HCT116 (cell line): ENCODE measurements at regions not wholly inside any gene's neighbourhood (a gene's known extent, or its start where the extent isn't known, plus 50 kb on each side); places are given as distances from the start of the nearest gene placed in this dataset.
"Not testable (repeated sequence)": the region's sequence is repeated elsewhere in the genome, so short reads cannot be mapped to it uniquely, and the experiment has no call there.

ENCODE experiments used
- ATAC-seq: fragments of 200-7000 bp; cut with Tn5 transposase; 2 replicates; pipeline ENCODE4 v1.9.1; 2020; ENCODE audit warnings: mild to moderate bottlenecking, moderate library complexity
- BruUV-seq: library from RNA; stranded (reverse); fragments of 400-500 nt; replicated peaks from 2 replicates; lab custom pipeline; 2021; lab: Mats Ljungman, UMichigan
- CTCF ChIA-PET: fragments of 300-600 bp; sonication (Branson Sonifier 250); formaldehyde crosslinking; loops from one replicate; lab custom pipeline; 2021; ENCODE audit warnings: antibody characterized with exemption; lab: Charles Lee
- POLR2A ChIA-PET: fragments of 300-600, 350-600 bp; sonication (Branson Sonifier 250); formaldehyde crosslinking; loops from one replicate; lab custom pipeline; 2021; ENCODE audit warnings: antibody characterized with exemption; lab: Charles Lee
- RAD21 ChIA-PET, 2 experiments: fragments of 300-600 bp; sonication (Branson Sonifier 250); formaldehyde crosslinking; loops; one replicate each; lab custom pipeline; 2023; ENCODE audit warnings: low total read pairs in 2 of 2; ENCODE audit not compliant: uncharacterized antibody in 2 of 2, unreplicated experiment in 2 of 2, low non-redundant PET in 1 of 2; lab: Charles Lee
- DNase-seq: peaks from one replicate; pipeline ENCODE4 v3.0.0-alpha.2; 2010; ENCODE audit warnings: low read depth, low spot score
- H2AFZ ChIP-seq: fragments of 200-600 bp; shearing (Covaris generic), sonication (generic); 2 replicates; pipeline ENCODE4 v1.6.1; 2017; ENCODE audit warnings: low read depth, mixed run types, mixed read lengths, antibody characterized with exemption, low read length; ENCODE audit not compliant: poor library complexity, severe bottlenecking
- H3K27ac ChIP-seq: 2 replicates; pipeline ENCODE4 v1.5.1; 2012; ENCODE audit warnings: low read depth, low read length
- H3K27me3 ChIP-seq: fragments of 200-600 bp; sonication (generic); 2 replicates; pipeline ENCODE4 v1.6.1; 2016; ENCODE audit warnings: mixed run types, low read length, mixed read lengths; ENCODE audit not compliant: insufficient read depth
- H3K36me3 ChIP-seq, 2 experiments: fragments of 200-500 bp in 1 of 2; fragments of 200-600 bp in 1 of 2; sonication (Bioruptor generic) in 1 of 2; sonication (generic) in 1 of 2; 2 replicates each; pipeline versions ENCODE4 v1.5.1 to v1.6.1; 2014 to 2016; ENCODE audit warnings: low read length in 2 of 2, inconsistent platforms in 1 of 2, mixed read lengths in 1 of 2, mixed run types in 1 of 2; ENCODE audit not compliant: insufficient read depth in 2 of 2, control insufficient read depth in 1 of 2
- H3K4me1 ChIP-seq, 2 experiments: fragments of 200-600 bp in 1 of 2; sonication (generic) in 1 of 2; 2 replicates each; pipeline versions ENCODE4 v1.5.1 to v1.6.1; 2012 to 2017; ENCODE audit warnings: low read length in 2 of 2, inconsistent platforms in 1 of 2, mild to moderate bottlenecking in 1 of 2, mixed read lengths in 1 of 2, mixed run types in 1 of 2, moderate library complexity in 1 of 2; ENCODE audit not compliant: insufficient read depth in 2 of 2, control insufficient read depth in 1 of 2
- H3K4me2 ChIP-seq: fragments of 200-600 bp; sonication (generic); 2 replicates; pipeline ENCODE4 v1.6.1; 2017; ENCODE audit warnings: mixed run types, low read length, mixed read lengths
- H3K4me3 ChIP-seq, 2 experiments: fragments of 200-600 bp in 1 of 2; sonication (generic) in 1 of 2; replicated peaks in 1 of 2; 2 replicates each; pipeline ENCODE4 v1.5.1; 2011 to 2016; ENCODE audit warnings: low read length in 2 of 2, control low read depth in 1 of 2, low read depth in 1 of 2, mild to moderate bottlenecking in 1 of 2, mixed read lengths in 1 of 2, mixed run types in 1 of 2
- H3K79me2 ChIP-seq: fragments of 200-600 bp; sonication (generic); 2 replicates; pipeline ENCODE4 v1.6.1; 2017; ENCODE audit warnings: mild to moderate bottlenecking, mixed run types, low read length, moderate library complexity, mixed read lengths; ENCODE audit not compliant: insufficient read depth
- H3K9ac ChIP-seq: fragments of 200-600 bp; sonication (generic); 2 replicates; pipeline ENCODE4 v1.6.1; 2016; ENCODE audit warnings: low read length, mixed read lengths
- H3K9me2 ChIP-seq: fragments of 200-600 bp; sonication (generic), shearing (Covaris generic); 2 replicates; pipeline ENCODE4 v1.6.1; 2017; ENCODE audit warnings: mixed run types, mild to moderate bottlenecking, moderate library complexity; ENCODE audit not compliant: insufficient read depth
- H3K9me3 ChIP-seq, 2 experiments: fragments of 200-500 bp in 1 of 2; fragments of 200-600 bp in 1 of 2; sonication (Bioruptor generic) in 1 of 2; sonication (generic) in 1 of 2; 2 replicates each; pipeline ENCODE4 v1.6.1; 2014 to 2017; ENCODE audit warnings: low read length in 2 of 2, mixed read lengths in 2 of 2, inconsistent platforms in 1 of 2, low read depth in 1 of 2, mild to moderate bottlenecking in 1 of 2, mixed run types in 1 of 2, moderate library complexity in 1 of 2; ENCODE audit not compliant: control insufficient read depth in 1 of 2, insufficient read depth in 1 of 2
- H4K20me1 ChIP-seq: fragments of 200-600 bp; sonication (generic), shearing (Covaris generic); 2 replicates; pipeline ENCODE4 v1.6.1; 2017; ENCODE audit warnings: mixed run types, mild to moderate bottlenecking, moderate library complexity; ENCODE audit not compliant: insufficient read depth
- intact Hi-C: fragments of 100-400 bp; cut with micrococcal nuclease; formaldehyde crosslinking; loops from 2 replicates; pipeline ENCODE4 v1.10.0; 2022
- TF ChIP-seq, protein P1 (sequence below): IDR thresholded peaks from 2 replicates; pipeline ENCODE4 v1.6.1; 2012; ENCODE audit warnings: low read depth

DNA sequence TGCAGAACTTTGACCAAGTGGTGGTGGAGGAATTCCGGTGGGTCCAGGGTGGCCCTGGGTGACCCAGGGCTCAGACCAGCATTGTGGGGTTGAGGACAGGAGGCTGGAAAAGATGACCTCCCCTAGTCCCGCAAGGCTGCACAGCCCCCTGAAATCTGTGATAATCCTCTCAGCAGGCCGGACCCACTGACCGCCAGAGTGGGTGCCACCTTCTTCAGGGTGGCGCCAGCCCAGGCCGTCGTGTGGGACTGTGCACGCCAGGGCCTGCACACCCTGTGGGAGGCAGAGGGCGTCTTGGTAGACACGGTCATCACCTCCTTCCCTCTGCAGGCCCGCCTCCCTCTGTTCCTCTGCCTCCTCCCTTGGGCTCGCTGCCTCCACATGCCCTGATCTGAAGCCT, 137.7 kb downstream of the TBC1D2B start (continued):
- TF ChIP-seq, protein P1, sequence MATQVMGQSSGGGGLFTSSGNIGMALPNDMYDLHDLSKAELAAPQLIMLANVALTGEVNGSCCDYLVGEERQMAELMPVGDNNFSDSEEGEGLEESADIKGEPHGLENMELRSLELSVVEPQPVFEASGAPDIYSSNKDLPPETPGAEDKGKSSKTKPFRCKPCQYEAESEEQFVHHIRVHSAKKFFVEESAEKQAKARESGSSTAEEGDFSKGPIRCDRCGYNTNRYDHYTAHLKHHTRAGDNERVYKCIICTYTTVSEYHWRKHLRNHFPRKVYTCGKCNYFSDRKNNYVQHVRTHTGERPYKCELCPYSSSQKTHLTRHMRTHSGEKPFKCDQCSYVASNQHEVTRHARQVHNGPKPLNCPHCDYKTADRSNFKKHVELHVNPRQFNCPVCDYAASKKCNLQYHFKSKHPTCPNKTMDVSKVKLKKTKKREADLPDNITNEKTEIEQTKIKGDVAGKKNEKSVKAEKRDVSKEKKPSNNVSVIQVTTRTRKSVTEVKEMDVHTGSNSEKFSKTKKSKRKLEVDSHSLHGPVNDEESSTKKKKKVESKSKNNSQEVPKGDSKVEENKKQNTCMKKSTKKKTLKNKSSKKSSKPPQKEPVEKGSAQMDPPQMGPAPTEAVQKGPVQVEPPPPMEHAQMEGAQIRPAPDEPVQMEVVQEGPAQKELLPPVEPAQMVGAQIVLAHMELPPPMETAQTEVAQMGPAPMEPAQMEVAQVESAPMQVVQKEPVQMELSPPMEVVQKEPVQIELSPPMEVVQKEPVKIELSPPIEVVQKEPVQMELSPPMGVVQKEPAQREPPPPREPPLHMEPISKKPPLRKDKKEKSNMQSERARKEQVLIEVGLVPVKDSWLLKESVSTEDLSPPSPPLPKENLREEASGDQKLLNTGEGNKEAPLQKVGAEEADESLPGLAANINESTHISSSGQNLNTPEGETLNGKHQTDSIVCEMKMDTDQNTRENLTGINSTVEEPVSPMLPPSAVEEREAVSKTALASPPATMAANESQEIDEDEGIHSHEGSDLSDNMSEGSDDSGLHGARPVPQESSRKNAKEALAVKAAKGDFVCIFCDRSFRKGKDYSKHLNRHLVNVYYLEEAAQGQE: no peak

GRCh38 chr15:77939026-77939425, 138.5 kb downstream of the TBC1D2B start:
- intact Hi-C loops, H3K4me2 ChIP-seq, H3K9ac ChIP-seq, H2AFZ ChIP-seq, H3K27ac ChIP-seq, RAD21 ChIA-PET, CTCF ChIA-PET, BruUV-seq, H3K4me1 ChIP-seq, ATAC-seq, POLR2A ChIA-PET, H3K36me3 ChIP-seq, DNase-seq, H4K20me1 ChIP-seq, H3K79me2 ChIP-seq, H3K4me3 ChIP-seq, H3K27me3 ChIP-seq, H3K9me2 ChIP-seq, H3K9me3 ChIP-seq: not testable (repeated sequence)

- RAD21 ChIA-PET, BruUV-seq, H3K9me3 ChIP-seq, H2AFZ ChIP-seq, CTCF ChIA-PET, H3K27ac ChIP-seq, ATAC-seq, H3K27me3 ChIP-seq, H4K20me1 ChIP-seq, H3K4me3 ChIP-seq, intact Hi-C loops, H3K36me3 ChIP-seq, H3K79me2 ChIP-seq, POLR2A ChIA-PET, H3K4me1 ChIP-seq, DNase-seq, H3K4me2 ChIP-seq, H3K9me2 ChIP-seq, H3K9ac ChIP-seq: not testable (repeated sequence)
Observed at GRCh38 chr15:77938546-77938945, 139.0 kb downstream of the TBC1D2B start.

- BruUV-seq, H3K27me3 ChIP-seq, H4K20me1 ChIP-seq, H3K4me2 ChIP-seq, RAD21 ChIA-PET, intact Hi-C loops, H3K4me1 ChIP-seq, H3K36me3 ChIP-seq, H3K27ac ChIP-seq, H3K4me3 ChIP-seq, DNase-seq, CTCF ChIA-PET, H2AFZ ChIP-seq, H3K79me2 ChIP-seq, H3K9ac ChIP-seq, ATAC-seq, H3K9me2 ChIP-seq, POLR2A ChIA-PET, H3K9me3 ChIP-seq: not testable (repeated sequence)
Observed at GRCh38 chr15:77936567-77936966, 140.9 kb downstream of the TBC1D2B start.
